ENCODE measurements at regions not wholly inside any gene's neighbourhood (a gene's known extent, or its start where the extent isn't known, plus 50 kb on each side); places are given as distances from the start of the nearest gene placed in this dataset.
A peak's percentile ranks its signal among the peaks of the same experiment; 100 is the strongest.

DNA sequence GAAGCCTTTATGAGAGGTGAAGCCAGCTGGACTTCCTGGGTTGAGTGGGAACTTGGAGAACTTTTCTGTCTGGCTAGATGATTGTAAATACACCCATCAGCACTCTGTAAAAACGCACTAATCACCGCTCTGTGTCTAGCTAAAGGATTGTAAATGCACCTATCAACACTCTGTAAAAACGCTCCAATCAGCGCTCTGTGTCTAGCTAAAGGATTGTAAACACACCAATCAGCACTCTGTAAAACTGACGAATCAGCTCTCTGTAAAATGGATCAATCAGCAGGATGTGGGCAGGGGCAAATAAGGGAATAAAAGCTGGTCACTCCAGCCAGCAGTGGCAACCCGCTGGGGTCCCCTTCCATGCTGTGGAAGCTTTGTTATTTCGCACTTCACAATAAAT is 163.6 kb upstream of the SLC39A10 start:
- TF ChIP-seq Cebpa-rat (IDR thresholded peaks at IDR 0.05) = no peak
- Histone ChIP-seq H3K4me2 (0 out of 22 replicates have a peak overlapping the region, but pooled peaks of 1 of the 11 experiments have one; percentile 2), H3K27me3 (no peaks in the 10 kb centered on the region), H3K9me3 (replicated peaks in 1 of 11) (peaks cover 0 to 26% (median 8%) of the 10 kb centered on the region in 11 experiments; a peak in 10 of 22 replicates), H3K27ac (peak overlapping the region in 2 of 11 experiments; percentile 11 to 31; a peak in 1 of 22 replicates), H3K36me3 (no peaks in the 10 kb centered on the region), H3K4me3 (no peak overlapping the region), H4K20me1 (no peaks in the 10 kb centered on the region), H3K4me1 (peaks cover 0 to 45% (median 27%) of the 10 kb centered on the region in 10 experiments; a peak in 16 of 20 replicates), H3K9ac (no peak overlapping the region)

- H4K20me1 ChIP-seq = no peaks in the 10 kb centered on the region
Measured at GRCh38 chr2:195490319-195490718, 166.7 kb upstream of the SLC39A10 start.

DNA sequence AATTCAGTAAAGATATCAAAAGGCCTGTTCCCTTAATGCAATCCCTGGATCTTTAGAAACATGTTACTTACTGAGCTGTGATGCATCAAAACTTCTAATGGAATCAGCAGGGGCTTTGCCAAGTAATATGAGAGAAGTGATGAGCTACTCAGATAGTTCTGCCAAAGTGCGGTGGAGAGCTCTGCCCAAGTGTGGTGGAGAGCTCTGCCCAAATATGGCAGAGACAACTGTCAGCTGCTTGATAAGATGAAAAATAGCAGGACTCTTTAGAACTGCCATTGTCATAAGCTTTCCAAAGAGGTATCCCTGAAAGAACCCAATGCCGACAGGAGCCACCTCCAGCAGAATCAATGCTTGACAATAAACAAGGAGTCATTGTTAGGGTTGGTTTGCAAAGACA is 167.9 kb upstream of the SLC39A10 start:
- no peak overlapping the region for H3K9ac ChIP-seq
- peak overlapping the region in 8 of 11 experiments; percentile 86 to 96 (median 90); a peak in 15 of 22 replicates for H3K27ac ChIP-seq
- peaks cover 0 to 20% (median 8%) of the 10 kb centered on the region in 11 experiments; a peak in 10 of 22 replicates for H3K9me3 ChIP-seq (replicated peaks in 1 of 11)
- H4K20me1 ChIP-seq = no peaks in the 10 kb centered on the region
- H3K27me3 ChIP-seq = no peaks in the 10 kb centered on the region
- TF ChIP-seq Cebpa-rat (IDR thresholded peaks at IDR 0.05) = no peak
- H3K4me1 ChIP-seq = peaks cover 30 to 66% (median 48%) of the 10 kb centered on the region in 10 experiments
- no peak overlapping the region for H3K4me3 ChIP-seq
- H3K36me3 ChIP-seq = no peaks in the 10 kb centered on the region
- peak overlapping the region in 5 of 11 experiments; percentile 1 to 27 (median 14); a peak in 4 of 22 replicates for H3K4me2 ChIP-seq

More at GRCh38 chr2:195490319-195490718, 166.7 kb upstream of the SLC39A10 start:
- H3K27me3 ChIP-seq = no peaks in the 10 kb centered on the region
- peaks cover 0 to 20% (median 8%) of the 10 kb centered on the region in 11 experiments; a peak in 10 of 22 replicates for H3K9me3 ChIP-seq (replicated peaks in 1 of 11)
- H3K4me1 ChIP-seq = peaks cover 30 to 66% (median 46%) of the 10 kb centered on the region in 10 experiments
- peak overlapping the region in 8 of 11 experiments; percentile 28 to 96 (median 88); a peak in 12 of 22 replicates for H3K27ac ChIP-seq
- no peaks in the 10 kb centered on the region for H3K36me3 ChIP-seq
- TF ChIP-seq Cebpa-rat (IDR thresholded peaks at IDR 0.05) = no peak
- H3K9ac ChIP-seq = no peak overlapping the region
- 0 out of 22 replicates have a peak overlapping the region, but pooled peaks of 1 of the 11 experiments have one; percentile 7 for H3K4me2 ChIP-seq
- no peak overlapping the region for H3K4me3 ChIP-seq

GRCh38 chr2:195488567-195488966 is 168.5 kb upstream of the SLC39A10 start:
- peaks cover 0 to 18% (median 6%) of the 10 kb centered on the region in 11 experiments; a peak in 10 of 22 replicates for H3K9me3 ChIP-seq (replicated peaks in 1 of 11)
- H4K20me1 ChIP-seq = no peaks in the 10 kb centered on the region
- no peaks in the 10 kb centered on the region for H3K36me3 ChIP-seq
- H3K4me2 ChIP-seq = peak overlapping the region in 9 of 11 experiments; percentile 49 to 78 (median 68); a peak in 13 of 22 replicates
- H3K27me3 ChIP-seq = no peaks in the 10 kb centered on the region
- no peak for TF ChIP-seq Cebpa-rat (IDR thresholded peaks at IDR 0.05)
- H3K9ac ChIP-seq = 0 out of 22 replicates have a peak overlapping the region, but pooled peaks of 1 of the 11 experiments have one; percentile 74
- no peak overlapping the region for H3K4me3 ChIP-seq
- H3K4me1 ChIP-seq = peaks cover 30 to 66% (median 48%) of the 10 kb centered on the region in 10 experiments
- peak overlapping the region in 9 of 11 experiments; percentile 67 to 96 (median 89); a peak in 16 of 22 replicates for H3K27ac ChIP-seq

- peaks cover 30 to 66% (median 46%) of the 10 kb centered on the region in 10 experiments for H3K4me1 ChIP-seq
- H3K27me3 ChIP-seq = no peaks in the 10 kb centered on the region
- H3K9ac ChIP-seq = peak overlapping the region in 9 of 11 experiments; percentile 33 to 74 (median 68); a peak in 18 of 22 replicates
- no peaks in the 10 kb centered on the region for H4K20me1 ChIP-seq
- H3K9me3 ChIP-seq (replicated peaks in 1 of 11) = peaks cover 0 to 12% (median 0%) of the 10 kb centered on the region in 11 experiments; a peak in 3 of 22 replicates
- H3K4me2 ChIP-seq = peak overlapping the region; percentile 37 to 78 (median 67); a peak in 21 of 22 replicates
- peak in 8 of 11 experiments; percentile 39 to 87 (median 76); a peak in 13 of 22 replicates for TF ChIP-seq Cebpa-rat (IDR thresholded peaks at IDR 0.05)
- peak overlapping the region in 10 of 11 experiments; percentile 18 to 96 (median 88); a peak in 19 of 22 replicates for H3K27ac ChIP-seq
- no peak overlapping the region; a peak in 1 of 20 replicates for H3K4me3 ChIP-seq
- no peaks in the 10 kb centered on the region for H3K36me3 ChIP-seq
Measured at GRCh38 chr2:195486987-195487644, 169.9 kb upstream of the SLC39A10 start.

GRCh38 chr2:195486520-195486919 is 170.5 kb upstream of the SLC39A10 start:
- no peak for TF ChIP-seq Cebpa-rat (IDR thresholded peaks at IDR 0.05)
- H3K4me2 ChIP-seq = peak overlapping the region; percentile 37 to 78 (median 67); a peak in 21 of 22 replicates
- H3K4me3 ChIP-seq = no peak overlapping the region; a peak in 1 of 20 replicates
- H3K4me1 ChIP-seq = peaks cover 30 to 65% (median 46%) of the 10 kb centered on the region in 10 experiments
- no peaks in the 10 kb centered on the region for H3K36me3 ChIP-seq
- H3K27ac ChIP-seq = peak overlapping the region in 10 of 11 experiments; percentile 1 to 96 (median 88); a peak in 18 of 22 replicates
- H4K20me1 ChIP-seq = no peaks in the 10 kb centered on the region
- no peaks in the 10 kb centered on the region for H3K27me3 ChIP-seq
- H3K9ac ChIP-seq = peak overlapping the region in 9 of 11 experiments; percentile 33 to 74 (median 68); a peak in 18 of 22 replicates
- H3K9me3 ChIP-seq (replicated peaks in 1 of 11) = peaks cover 0 to 10% (median 0%) of the 10 kb centered on the region in 11 experiments; a peak in 3 of 22 replicates

DNA sequence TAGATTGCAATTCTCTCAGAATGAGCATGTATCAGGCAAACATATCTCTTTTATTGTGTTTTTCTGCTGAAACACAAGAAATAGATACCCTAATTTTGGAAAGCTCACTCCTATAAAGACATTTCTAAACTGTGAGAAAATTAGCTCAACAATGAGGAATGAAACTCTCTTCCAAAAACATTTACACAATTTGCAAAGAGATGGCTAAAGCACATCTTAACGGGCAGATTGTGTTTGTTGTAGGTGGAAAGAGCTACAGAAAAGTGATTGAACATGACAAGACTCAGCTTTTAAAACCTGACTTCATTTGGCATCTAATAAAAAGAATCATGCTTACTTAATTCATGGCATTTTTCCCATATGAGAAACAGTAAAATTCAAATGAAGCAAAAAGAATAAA is 175.0 kb upstream of the SLC39A10 start:
- Histone ChIP-seq H3K27me3 (no peaks in the 10 kb centered on the region), H3K9ac (no peak overlapping the region), H3K4me3 (no peak overlapping the region), H4K20me1 (no peaks in the 10 kb centered on the region), H3K27ac (no peak overlapping the region), H3K4me1 (peaks cover 16 to 36% (median 28%) of the 10 kb centered on the region in 10 experiments), H3K36me3 (no peaks in the 10 kb centered on the region), H3K9me3 (replicated peaks in 1 of 11) (peaks cover 0 to 18% (median 6%) of the 10 kb centered on the region in 11 experiments; a peak in 10 of 22 replicates), H3K4me2 (no peak overlapping the region)
- TF ChIP-seq Cebpa-rat (IDR thresholded peaks at IDR 0.05) = no peak

- Histone ChIP-seq H4K20me1 (no peaks in the 10 kb centered on the region), H3K27me3 (no peaks in the 10 kb centered on the region), H3K36me3 (no peaks in the 10 kb centered on the region), H3K9ac (no peak overlapping the region), H3K4me1 (peaks cover 0 to 18% (median 11%) of the 10 kb centered on the region in 10 experiments; a peak in 14 of 20 replicates), H3K4me3 (no peak overlapping the region), H3K27ac (no peak overlapping the region; a peak in 1 of 22 replicates), H3K9me3 (replicated peaks in 1 of 11) (peaks cover 0 to 25% (median 9%) of the 10 kb centered on the region in 11 experiments; a peak in 11 of 22 replicates), H3K4me2 (peak overlapping the region in 6 of 11 experiments; percentile 10 to 62 (median 40); a peak in 12 of 22 replicates)
- TF ChIP-seq Cebpa-rat (IDR thresholded peaks at IDR 0.05) = no peak
Measured at GRCh38 chr2:195480121-195480520, 176.9 kb upstream of the SLC39A10 start.
